PC-3 (cell line): ENCODE measurements at regions not wholly inside any gene's neighbourhood (a gene's known extent, or its start where the extent isn't known, plus 50 kb on each side); places are given as distances from the start of the nearest gene placed in this dataset.
"Not testable (repeated sequence)": the region's sequence is repeated elsewhere in the genome, so short reads cannot be mapped to it uniquely, and the experiment has no call there.

Experiments used
- ATAC-seq: fragments of 200-7000 bp; cut with Tn5 transposase; 2 replicates; pipeline ENCODE4 v1.9.1; 2020; ENCODE audit warnings: mild to moderate bottlenecking, moderate library complexity
- BruUV-seq: library from RNA; stranded (reverse); fragments of 400-500 nt; replicated peaks from 2 replicates; lab custom pipeline; 2021; lab: Mats Ljungman, UMichigan
- CTCF ChIA-PET: fragments of 300-600 bp; sonication (Branson Sonifier 250); formaldehyde crosslinking; loops from one replicate; lab custom pipeline; 2022; ENCODE audit warnings: antibody characterized with exemption; lab: Charles Lee
- POLR2A ChIA-PET: fragments of 300-600 bp; sonication (Branson Sonifier 250); formaldehyde crosslinking; loops from one replicate; lab custom pipeline; 2022; ENCODE audit warnings: antibody characterized with exemption; ENCODE audit not compliant: unreplicated experiment; lab: Charles Lee
- DNase-seq: peaks from one replicate; pipeline ENCODE4 v3.0.0-alpha.2; 2015
- H2AFZ ChIP-seq: fragments of 300-600 bp; sonication (generic); 2 replicates; pipeline ENCODE4 v1.6.0; 2016; ENCODE audit warnings: antibody characterized with exemption, low read length
- H3F3A ChIP-seq: fragments of 300-600 bp; sonication (generic); one replicate; pipeline ENCODE4 v1.6.0; 2017; ENCODE audit warnings: antibody characterized with exemption, low read length, control low read depth, mild to moderate bottlenecking; ENCODE audit not compliant: unreplicated experiment
- H3K27ac ChIP-seq: fragments of 300-600 bp; sonication (generic); 2 replicates; pipeline ENCODE4 v1.5.1; 2016; ENCODE audit warnings: mild to moderate bottlenecking, low read length
- H3K27me3 ChIP-seq: fragments of 300-600 bp; sonication (generic); 2 replicates; pipeline ENCODE4 v1.6.1; 2016; ENCODE audit warnings: low read length, mixed read lengths
- H3K36me3 ChIP-seq: fragments of 300-600 bp; sonication (generic); 2 replicates; pipeline ENCODE4 v1.6.1; 2016; ENCODE audit warnings: low read depth, mixed run types, low read length, mixed read lengths
- H3K4me1 ChIP-seq: fragments of 300-600 bp; sonication (generic); 2 replicates; pipeline ENCODE4 v1.5.1; 2016; ENCODE audit warnings: low read length; ENCODE audit not compliant: insufficient read depth
- H3K4me2 ChIP-seq: fragments of 300-600 bp; sonication (generic); 2 replicates; pipeline ENCODE4 v1.6.0; 2016; ENCODE audit warnings: low read length
- H3K4me3 ChIP-seq: fragments of 300-600 bp; sonication (generic); 2 replicates; pipeline ENCODE4 v1.5.1; 2016; ENCODE audit warnings: mild to moderate bottlenecking, low read length, mixed read lengths
- H3K79me2 ChIP-seq: fragments of 300-600 bp; sonication (generic); 2 replicates; pipeline ENCODE4 v1.6.1; 2017; ENCODE audit warnings: low read length, mixed read lengths
- H3K9ac ChIP-seq: fragments of 300-600 bp; sonication (generic); 2 replicates; pipeline ENCODE4 v1.6.0; 2016; ENCODE audit warnings: mild to moderate bottlenecking, low read length
- H3K9me2 ChIP-seq: fragments of 300-600 bp; sonication (generic); replicated peaks from 2 replicates; pipeline ENCODE4 v1.6.1; 2016; ENCODE audit warnings: mixed run types, low read length, mixed read lengths
- H3K9me3 ChIP-seq: fragments of 300-600 bp; sonication (generic); 2 replicates; pipeline ENCODE4 v1.6.1; 2016; ENCODE audit warnings: low read length, mixed read lengths
- H4K20me1 ChIP-seq: fragments of 300-600 bp; sonication (generic); 2 replicates; pipeline ENCODE4 v1.6.1; 2016; ENCODE audit warnings: low read length, mixed read lengths
- EZH2 ChIP-seq: fragments of 300-600 bp; sonication (generic); IDR thresholded peaks from one replicate; pipeline ENCODE4 v1.6.1; 2017; ENCODE audit warnings: antibody characterized with exemption, mild to moderate bottlenecking, low read length; ENCODE audit not compliant: unreplicated experiment
- EZH2phosphoT487 ChIP-seq: fragments of 300-600 bp; sonication (generic); IDR thresholded peaks from 2 replicates; pipeline ENCODE4 v1.6.1; 2018; ENCODE audit warnings: mild to moderate bottlenecking, antibody characterized with exemption, low read length, borderline replicate concordance
- intact Hi-C: fragments of 100-400 bp; cut with micrococcal nuclease; formaldehyde crosslinking; loops from 2 replicates; pipeline ENCODE4 v1.9.0; 2023
- TF ChIP-seq, protein P1 (sequence below): fragments of 300-600 bp; sonication (generic); conservative IDR thresholded peaks from 2 replicates; pipeline ENCODE4 v1.5.1; 2017; ENCODE audit warnings: antibody characterized with exemption, low read depth, mild to moderate bottlenecking, low read length

DNA sequence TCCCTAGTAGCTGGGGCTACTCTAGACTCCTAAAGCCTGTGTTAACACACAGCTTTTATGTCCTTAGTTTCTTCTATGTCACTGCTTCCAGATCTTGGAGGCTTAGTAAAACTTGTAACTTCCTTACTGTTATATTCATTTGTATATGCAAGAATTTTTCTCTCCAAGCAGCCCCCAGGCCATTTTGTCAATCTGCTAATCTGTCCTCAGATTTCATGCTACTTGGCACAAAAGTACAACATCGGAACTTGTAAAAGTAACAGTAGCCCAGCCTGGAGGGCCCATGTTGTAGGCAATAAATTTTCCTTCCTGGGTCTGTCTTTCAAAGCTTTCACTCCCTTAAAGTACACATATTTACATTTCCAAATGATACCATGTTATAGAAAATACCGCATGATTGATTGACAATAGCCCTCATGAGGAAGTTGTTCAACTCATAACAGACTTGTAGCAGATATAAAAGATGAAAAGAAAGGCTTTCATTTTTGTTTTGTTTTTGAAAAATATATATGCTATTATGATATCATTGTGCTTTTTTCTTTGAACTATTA is 324.2 kb downstream of the NEK10 start:
- DNase-seq (no peak), ATAC-seq (no peak)
- Histone ChIP-seq H3K36me3 (no peaks in the 10 kb centered on the region), H4K20me1 (no peaks in the 10 kb centered on the region), H3K4me3 (no peak overlapping the region), H3K4me2 (no peak overlapping the region), H3K4me1 (no peaks in the 10 kb centered on the region), H3K27me3 (no peaks in the 10 kb centered on the region), H3K9ac (no peak overlapping the region), H3K79me2 (no peaks in the 10 kb centered on the region), H3K27ac (no peak overlapping the region), H3F3A (no peaks in the 10 kb centered on the region), H3K9me2 (no peaks in the 10 kb centered on the region), H3K9me3 (no peaks in the 10 kb centered on the region), H2AFZ (no peak overlapping the region)
- BruUV-seq: no TSS peak
- ChIA-PET CTCF (no interaction called here), POLR2A (no interaction called here)
- TF ChIP-seq EZH2phosphoT487 (no peak), EZH2 (no peak)
- TF ChIP-seq, protein P1, sequence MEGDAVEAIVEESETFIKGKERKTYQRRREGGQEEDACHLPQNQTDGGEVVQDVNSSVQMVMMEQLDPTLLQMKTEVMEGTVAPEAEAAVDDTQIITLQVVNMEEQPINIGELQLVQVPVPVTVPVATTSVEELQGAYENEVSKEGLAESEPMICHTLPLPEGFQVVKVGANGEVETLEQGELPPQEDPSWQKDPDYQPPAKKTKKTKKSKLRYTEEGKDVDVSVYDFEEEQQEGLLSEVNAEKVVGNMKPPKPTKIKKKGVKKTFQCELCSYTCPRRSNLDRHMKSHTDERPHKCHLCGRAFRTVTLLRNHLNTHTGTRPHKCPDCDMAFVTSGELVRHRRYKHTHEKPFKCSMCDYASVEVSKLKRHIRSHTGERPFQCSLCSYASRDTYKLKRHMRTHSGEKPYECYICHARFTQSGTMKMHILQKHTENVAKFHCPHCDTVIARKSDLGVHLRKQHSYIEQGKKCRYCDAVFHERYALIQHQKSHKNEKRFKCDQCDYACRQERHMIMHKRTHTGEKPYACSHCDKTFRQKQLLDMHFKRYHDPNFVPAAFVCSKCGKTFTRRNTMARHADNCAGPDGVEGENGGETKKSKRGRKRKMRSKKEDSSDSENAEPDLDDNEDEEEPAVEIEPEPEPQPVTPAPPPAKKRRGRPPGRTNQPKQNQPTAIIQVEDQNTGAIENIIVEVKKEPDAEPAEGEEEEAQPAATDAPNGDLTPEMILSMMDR: no peak
- intact Hi-C loops: no loop called here

DNA sequence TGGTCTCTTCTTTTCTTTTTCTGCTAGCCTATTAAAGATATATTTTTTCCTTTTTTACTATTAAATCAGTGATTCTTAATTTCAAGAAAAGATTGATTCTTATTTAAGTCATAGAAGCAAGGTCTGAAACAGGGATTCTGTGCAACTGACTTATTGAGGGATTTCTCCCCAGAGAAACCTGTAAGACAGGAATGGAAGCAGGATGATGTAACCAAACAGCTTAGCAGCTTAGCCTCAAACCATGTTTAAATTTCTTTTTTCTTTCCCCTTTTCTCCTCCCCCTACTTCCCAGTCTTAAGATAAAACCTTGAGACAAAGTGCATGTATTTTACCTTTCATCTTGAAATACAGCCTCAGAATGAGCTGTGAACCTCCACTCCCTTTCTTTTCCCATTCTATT is 322.8 kb downstream of the NEK10 start:
- H3F3A ChIP-seq: no peaks in the 10 kb centered on the region
- no peaks in the 10 kb centered on the region for H3K27me3 ChIP-seq
- ATAC-seq: no peak
- H2AFZ ChIP-seq: no peak overlapping the region
- H3K9me2 ChIP-seq: no peaks in the 10 kb centered on the region
- no peaks in the 10 kb centered on the region for H4K20me1 ChIP-seq
- ChIA-PET CTCF (interaction anchor here (0.6 kb wide), 1 partner anchor 421 kb away, joined by 7 read pairs; no protein-coding TSS in a partner anchor), POLR2A (no interaction called here)
- no peaks in the 10 kb centered on the region for H3K9me3 ChIP-seq
- BruUV-seq: no TSS peak
- H3K4me2 ChIP-seq: no peak overlapping the region
- no peak overlapping the region for H3K9ac ChIP-seq
- H3K4me1 ChIP-seq: no peaks in the 10 kb centered on the region
- intact Hi-C loops: no loop called here
- TF ChIP-seq EZH2phosphoT487 (no peak), EZH2 (no peak)
- TF ChIP-seq, protein P1: no peak
- no peak overlapping the region for H3K4me3 ChIP-seq
- H3K36me3 ChIP-seq: no peaks in the 10 kb centered on the region
- no peak for DNase-seq
- no peaks in the 10 kb centered on the region for H3K79me2 ChIP-seq
- no peak overlapping the region for H3K27ac ChIP-seq

- no peak overlapping the region for H3K4me2 ChIP-seq
- intact Hi-C loops: no loop called here
- H4K20me1 ChIP-seq: no peaks in the 10 kb centered on the region
- no peak for TF ChIP-seq EZH2phosphoT487
- no peaks in the 10 kb centered on the region for H3K27me3 ChIP-seq
- H3K36me3 ChIP-seq: no peaks in the 10 kb centered on the region
- H3K9ac ChIP-seq: no peak overlapping the region
- no peaks in the 10 kb centered on the region for H3K4me1 ChIP-seq
- H2AFZ ChIP-seq: no peak overlapping the region
- no peaks in the 10 kb centered on the region for H3K79me2 ChIP-seq
- no TSS peak for BruUV-seq
- ChIA-PET CTCF (no interaction called here), POLR2A (no interaction called here)
- H3K9me3 ChIP-seq: peaks cover 5% of the 10 kb centered on the region; the same call in 1 of the 2 replicates
- DNase-seq (no peak), ATAC-seq (no peak)
- H3F3A ChIP-seq: no peaks in the 10 kb centered on the region
- H3K4me3 ChIP-seq: no peak overlapping the region
- no peak overlapping the region for H3K27ac ChIP-seq
- no peaks in the 10 kb centered on the region for H3K9me2 ChIP-seq
These were observed 319.4 kb downstream of the NEK10 start for GRCh38 chr3:27049792-27050191.

- DNase-seq, H3K4me1 ChIP-seq, H3K4me2 ChIP-seq, CTCF ChIA-PET, H2AFZ ChIP-seq, H3K79me2 ChIP-seq, H3K9me2 ChIP-seq, H3F3A ChIP-seq, H3K9me3 ChIP-seq, H4K20me1 ChIP-seq, POLR2A ChIA-PET, H3K4me3 ChIP-seq, H3K27me3 ChIP-seq, ATAC-seq, H3K36me3 ChIP-seq, BruUV-seq, H3K27ac ChIP-seq, H3K9ac ChIP-seq, intact Hi-C loops: not testable (repeated sequence)
These were observed 317.7 kb downstream of the NEK10 start for GRCh38 chr3:27051527-27051926.
